OCI-LY3 (cell line): ENCODE measurements at regions not wholly inside any gene's neighbourhood (a gene's known extent, or its start where the extent isn't known, plus 50 kb on each side); places are given as distances from the start of the nearest gene placed in this dataset.

Source experiments
- H2AFZ ChIP-seq: fragments of 200-600, 300-600 bp; shearing (Covaris generic); 2 replicates; pipeline ENCODE4 v1.6.0; 2014; ENCODE audit warnings: antibody characterized with exemption, low read depth, low read length
- H3K27ac ChIP-seq: fragments of 200-600, 300-600 bp; sonication (generic); 2 replicates; pipeline ENCODE4 v1.5.1; 2014; ENCODE audit warnings: mild to moderate bottlenecking, low read length, moderate library complexity, mixed read lengths
- H3K27me3 ChIP-seq: fragments of 200-600, 300-600 bp; sonication (generic); 2 replicates; pipeline ENCODE4 v1.6.1; 2014; ENCODE audit warnings: low read depth, low read length, mixed read lengths
- H3K36me3 ChIP-seq: fragments of 200-600, 300-600 bp; sonication (generic); replicated peaks from 2 replicates; pipeline ENCODE3; 2014; ENCODE audit warnings: low read depth, low read length, mixed read lengths
- H3K4me1 ChIP-seq: fragments of 300-600, 200-600 bp; sonication (generic); 2 replicates; pipeline ENCODE4 v1.6.1; 2014; ENCODE audit warnings: low read length, mixed read lengths
- H3K4me2 ChIP-seq: fragments of 200-600, 300-600 bp; sonication (generic); 2 replicates; pipeline ENCODE4 v1.6.1; 2014; ENCODE audit warnings: low read length, mixed read lengths
- H3K4me3 ChIP-seq: fragments of 300-600, 200-600 bp; sonication (generic); 2 replicates; pipeline ENCODE4 v1.5.1; 2014; ENCODE audit warnings: antibody characterized with exemption, mild to moderate bottlenecking, low read length, moderate library complexity
- H3K79me2 ChIP-seq: fragments of 300-600, 200-600 bp; shearing (Covaris generic); 2 replicates; pipeline ENCODE4 v1.6.1; 2014; ENCODE audit warnings: mild to moderate bottlenecking, low read length, mixed read lengths
- H3K9ac ChIP-seq: fragments of 300-600, 200-600 bp; shearing (Covaris generic); 2 replicates; pipeline ENCODE4 v1.6.0; 2014; ENCODE audit warnings: mild to moderate bottlenecking, low read length, moderate library complexity
- H3K9me3 ChIP-seq: fragments of 200-600, 300-600 bp; shearing (Covaris generic); 2 replicates; pipeline ENCODE4 v1.6.1; 2014; ENCODE audit warnings: low read length, mixed read lengths; ENCODE audit not compliant: insufficient read depth
- H4K20me1 ChIP-seq: fragments of 200-600, 300-600 bp; sonication (generic); 2 replicates; pipeline ENCODE4 v1.6.1; 2016; ENCODE audit warnings: low read length, mixed read lengths; ENCODE audit not compliant: insufficient read depth
- EZH2phosphoT487 ChIP-seq: fragments of 200-600 bp; shearing (Covaris generic); IDR thresholded peaks from 2 replicates; pipeline ENCODE4 v1.6.1; 2018; ENCODE audit warnings: antibody characterized with exemption, mixed run types, low read depth
- TF ChIP-seq, protein P1 (sequence below): fragments of 200-600, 300-600 bp; sonication (generic); IDR thresholded peaks from 2 replicates; pipeline ENCODE4 v1.5.1; 2014; ENCODE audit warnings: antibody characterized with exemption, low read length, low read depth

DNA sequence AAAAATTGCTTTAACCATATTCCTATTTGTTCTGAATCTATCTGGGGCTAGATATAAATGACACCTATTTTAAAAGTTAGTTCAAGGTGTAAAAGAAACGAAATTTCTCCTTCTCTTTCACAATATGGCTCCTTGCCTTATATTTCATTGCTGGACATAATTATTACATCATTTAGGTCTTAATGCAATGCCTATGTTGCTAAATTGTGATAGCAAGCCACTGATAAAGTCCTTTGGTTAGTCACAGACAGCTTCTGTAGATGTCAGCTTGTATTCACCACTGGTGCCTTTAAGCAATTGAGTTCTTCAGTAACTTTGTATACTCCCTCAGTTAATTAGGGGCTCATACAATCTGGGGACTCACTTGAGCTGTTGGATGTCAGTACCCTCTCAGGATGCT lies 1236.6 kb downstream of the GATA3 start:
- Histone ChIP-seq H3K4me2 (no peak overlapping the region), H3K4me1 (peaks cover 14% of the 10 kb centered on the region), H3K9ac (no peak overlapping the region), H3K79me2 (no peaks in the 10 kb centered on the region), H4K20me1 (no peaks in the 10 kb centered on the region), H3K27me3 (no peaks in the 10 kb centered on the region), H2AFZ (no peak overlapping the region), H3K4me3 (no peak overlapping the region), H3K36me3 (no peaks in the 10 kb centered on the region), H3K9me3 (no peaks in the 10 kb centered on the region), H3K27ac (no peak overlapping the region)
- TF ChIP-seq EZH2phosphoT487: no peak
- TF ChIP-seq, protein P1, sequence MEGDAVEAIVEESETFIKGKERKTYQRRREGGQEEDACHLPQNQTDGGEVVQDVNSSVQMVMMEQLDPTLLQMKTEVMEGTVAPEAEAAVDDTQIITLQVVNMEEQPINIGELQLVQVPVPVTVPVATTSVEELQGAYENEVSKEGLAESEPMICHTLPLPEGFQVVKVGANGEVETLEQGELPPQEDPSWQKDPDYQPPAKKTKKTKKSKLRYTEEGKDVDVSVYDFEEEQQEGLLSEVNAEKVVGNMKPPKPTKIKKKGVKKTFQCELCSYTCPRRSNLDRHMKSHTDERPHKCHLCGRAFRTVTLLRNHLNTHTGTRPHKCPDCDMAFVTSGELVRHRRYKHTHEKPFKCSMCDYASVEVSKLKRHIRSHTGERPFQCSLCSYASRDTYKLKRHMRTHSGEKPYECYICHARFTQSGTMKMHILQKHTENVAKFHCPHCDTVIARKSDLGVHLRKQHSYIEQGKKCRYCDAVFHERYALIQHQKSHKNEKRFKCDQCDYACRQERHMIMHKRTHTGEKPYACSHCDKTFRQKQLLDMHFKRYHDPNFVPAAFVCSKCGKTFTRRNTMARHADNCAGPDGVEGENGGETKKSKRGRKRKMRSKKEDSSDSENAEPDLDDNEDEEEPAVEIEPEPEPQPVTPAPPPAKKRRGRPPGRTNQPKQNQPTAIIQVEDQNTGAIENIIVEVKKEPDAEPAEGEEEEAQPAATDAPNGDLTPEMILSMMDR: no peak

DNA sequence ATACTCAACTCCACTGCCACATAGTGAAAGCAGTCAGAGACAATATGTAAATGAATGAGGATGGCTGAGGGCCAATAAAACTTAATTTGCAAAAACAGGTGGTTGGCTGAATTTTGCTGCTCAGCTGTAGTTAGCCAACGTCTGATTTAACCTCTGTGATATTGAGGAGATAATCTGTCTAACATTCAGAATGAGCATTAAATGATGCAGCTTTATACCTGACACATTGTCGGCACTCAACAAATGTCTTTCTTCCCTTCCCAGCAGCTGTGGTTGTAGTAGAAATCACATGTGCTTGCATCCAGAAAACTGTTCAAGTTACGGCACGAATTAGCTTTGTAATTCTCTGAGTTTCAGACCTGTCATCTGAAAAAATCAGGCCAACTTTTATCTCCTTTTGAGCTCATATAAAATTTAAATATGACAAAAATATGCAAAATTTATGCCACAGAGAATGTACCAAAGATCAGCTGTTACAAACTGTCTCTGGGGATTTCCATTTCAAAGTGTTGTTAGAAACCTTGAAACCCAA lies 1239.7 kb downstream of the GATA3 start:
- Histone ChIP-seq H3K27ac (peak overlapping the region; percentile 13), H3K9ac (no peak overlapping the region), H3K4me3 (no peak overlapping the region), H3K9me3 (no peaks in the 10 kb centered on the region), H3K79me2 (no peaks in the 10 kb centered on the region), H2AFZ (no peak overlapping the region), H3K27me3 (no peaks in the 10 kb centered on the region), H3K4me1 (peaks cover 14% of the 10 kb centered on the region), H3K36me3 (no peaks in the 10 kb centered on the region), H3K4me2 (peak overlapping the region; percentile 41), H4K20me1 (no peaks in the 10 kb centered on the region)
- TF ChIP-seq, protein P1: no peak
- no peak for TF ChIP-seq EZH2phosphoT487

DNA sequence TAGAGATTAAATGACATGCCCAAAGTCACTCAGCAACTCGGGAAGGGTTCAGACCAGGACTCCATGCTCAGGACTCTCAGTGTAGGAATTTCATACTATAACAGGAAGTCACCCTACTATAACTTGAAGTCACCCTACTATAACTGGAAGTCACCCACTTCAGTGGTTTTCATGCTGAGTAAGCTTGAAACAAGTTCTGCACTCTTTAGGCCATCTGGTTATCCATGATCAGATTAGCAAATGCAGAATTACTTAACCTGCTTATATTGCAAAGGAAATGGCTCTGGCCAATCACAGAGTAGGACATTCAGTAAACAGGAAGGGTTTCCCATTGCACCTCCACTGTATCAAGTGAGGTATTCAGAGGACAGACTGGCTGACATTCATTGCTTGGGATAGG lies 1240.4 kb downstream of the GATA3 start:
- no peak for TF ChIP-seq EZH2phosphoT487
- TF ChIP-seq, protein P1: no peak
- no peaks in the 10 kb centered on the region for H3K36me3 ChIP-seq
- H3K9ac ChIP-seq: no peak overlapping the region
- H3K27ac ChIP-seq: no peak overlapping the region; the same call in 1 of the 2 replicates
- no peaks in the 10 kb centered on the region for H4K20me1 ChIP-seq
- H3K9me3 ChIP-seq: no peaks in the 10 kb centered on the region
- H2AFZ ChIP-seq: no peak overlapping the region
- H3K4me2 ChIP-seq: peak overlapping the region; percentile 41
- no peaks in the 10 kb centered on the region for H3K27me3 ChIP-seq
- H3K4me1 ChIP-seq: peaks cover 14% of the 10 kb centered on the region
- H3K79me2 ChIP-seq: no peaks in the 10 kb centered on the region
- H3K4me3 ChIP-seq: no peak overlapping the region

- Histone ChIP-seq H4K20me1 (no peaks in the 10 kb centered on the region), H3K79me2 (no peaks in the 10 kb centered on the region), H2AFZ (no peak overlapping the region), H3K9ac (no peak overlapping the region), H3K4me3 (no peak overlapping the region), H3K9me3 (no peaks in the 10 kb centered on the region), H3K27ac (no peak overlapping the region), H3K4me1 (peaks cover 14% of the 10 kb centered on the region), H3K4me2 (no peak overlapping the region), H3K36me3 (no peaks in the 10 kb centered on the region), H3K27me3 (no peaks in the 10 kb centered on the region)
- TF ChIP-seq, protein P1: no peak
- no peak for TF ChIP-seq EZH2phosphoT487
Observed at GRCh38 chr10:9296190-9296589, 1241.7 kb downstream of the GATA3 start.
